DND-41 (cell line): ENCODE measurements at regions not wholly inside any gene's neighbourhood (a gene's known extent, or its start where the extent isn't known, plus 50 kb on each side); places are given as distances from the start of the nearest gene placed in this dataset.

ENCODE experiments used
- ATAC-seq: fragments of 200-7000 bp; cut with Tn5 transposase; 3 replicates; pipeline ENCODE4 v1.9.1; 2021; ENCODE audit warnings: low read depth; ENCODE audit not compliant: insufficient read depth
- DNase-seq: peaks from one replicate; pipeline ENCODE4 v3.0.0-alpha.2; 2020
- H2AFZ ChIP-seq: 2 replicates; pipeline ENCODE4 v1.6.0; 2012; ENCODE audit warnings: low read depth, low read length
- H3K27ac ChIP-seq: 2 replicates; pipeline ENCODE4 v1.5.1; 2012; ENCODE audit warnings: low read length, inconsistent platforms
- H3K27me3 ChIP-seq: fragments of 200-600 bp; sonication (generic); 2 replicates; pipeline ENCODE4 v1.6.0; 2012; ENCODE audit warnings: low read length, mild to moderate bottlenecking, inconsistent platforms; ENCODE audit not compliant: insufficient read depth, poor library complexity
- H3K36me3 ChIP-seq: 2 replicates; pipeline ENCODE4 v1.5.1; 2012; ENCODE audit warnings: low read length, inconsistent platforms; ENCODE audit not compliant: insufficient read depth
- H3K4me1 ChIP-seq: 2 replicates; pipeline ENCODE4 v1.5.1; 2012; ENCODE audit warnings: mild to moderate bottlenecking, low read length; ENCODE audit not compliant: insufficient read depth
- H3K4me2 ChIP-seq: 2 replicates; pipeline ENCODE4 v1.6.0; 2012; ENCODE audit warnings: mild to moderate bottlenecking, moderate library complexity, low read length, inconsistent platforms; ENCODE audit not compliant: insufficient read depth
- H3K4me3 ChIP-seq, 2 experiments: fragments of 200-600 bp in 1 of 2; shearing (Covaris generic) in 1 of 2; 2 replicates each; pipeline ENCODE4 v1.5.1; 2012 to 2016; ENCODE audit warnings: inconsistent platforms in 2 of 2, low read length in 2 of 2, mild to moderate bottlenecking in 2 of 2, low read depth in 1 of 2, moderate library complexity in 1 of 2
- H3K79me2 ChIP-seq: 2 replicates; pipeline ENCODE4 v1.6.0; 2012; ENCODE audit warnings: low read length, inconsistent platforms; ENCODE audit not compliant: insufficient read depth
- H3K9ac ChIP-seq: 2 replicates; pipeline ENCODE4 v1.6.0; 2012; ENCODE audit warnings: low read depth, mild to moderate bottlenecking, inconsistent platforms, low read length, moderate library complexity
- H3K9me3 ChIP-seq: 2 replicates; pipeline ENCODE4 v1.5.1; 2012; ENCODE audit warnings: low read length, moderate library complexity, mild to moderate bottlenecking, inconsistent platforms; ENCODE audit not compliant: insufficient read depth, severe bottlenecking
- H4K20me1 ChIP-seq: 2 replicates; pipeline ENCODE4 v1.6.0; 2012; ENCODE audit warnings: low read length; ENCODE audit not compliant: insufficient read depth
- EZH2 ChIP-seq: IDR thresholded peaks from 3 replicates; pipeline ENCODE4 v1.6.1; 2012; ENCODE audit warnings: borderline replicate concordance, low read depth, mild to moderate bottlenecking, moderate library complexity, low read length, inconsistent platforms; ENCODE audit not compliant: severe bottlenecking
- TF ChIP-seq, protein P1 (sequence below): IDR thresholded peaks from 2 replicates; pipeline ENCODE4 v1.5.1; 2012; ENCODE audit warnings: borderline replicate concordance, low read length, moderate library complexity, mild to moderate bottlenecking; ENCODE audit not compliant: poor library complexity, severe bottlenecking; ENCODE audit errors: extremely low read depth

DNA sequence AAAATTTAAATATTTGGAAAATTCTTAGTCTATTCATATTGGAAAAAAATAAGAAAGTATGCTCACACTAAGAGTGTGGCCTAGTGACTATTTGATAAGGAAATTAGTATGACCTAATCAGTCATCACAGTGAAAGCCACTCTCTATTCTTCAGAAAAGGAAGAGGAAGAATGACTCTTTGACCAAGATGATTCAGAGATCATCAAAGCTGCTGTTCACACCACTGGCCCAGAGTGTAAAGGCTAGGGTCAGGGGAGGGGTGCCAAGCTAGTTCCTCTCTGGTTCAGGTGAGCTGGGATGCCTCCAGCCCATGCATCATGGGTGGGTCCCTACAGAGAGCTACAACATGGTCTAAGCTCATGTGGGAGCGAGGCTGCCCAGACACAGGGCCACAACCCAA is 396.9 kb upstream of the NDST3 start:
- no peaks in the 10 kb centered on the region for H3K79me2 ChIP-seq
- no peak for ATAC-seq
- H3K4me3 ChIP-seq = no peak overlapping the region
- no peak for TF ChIP-seq EZH2
- TF ChIP-seq, protein P1, sequence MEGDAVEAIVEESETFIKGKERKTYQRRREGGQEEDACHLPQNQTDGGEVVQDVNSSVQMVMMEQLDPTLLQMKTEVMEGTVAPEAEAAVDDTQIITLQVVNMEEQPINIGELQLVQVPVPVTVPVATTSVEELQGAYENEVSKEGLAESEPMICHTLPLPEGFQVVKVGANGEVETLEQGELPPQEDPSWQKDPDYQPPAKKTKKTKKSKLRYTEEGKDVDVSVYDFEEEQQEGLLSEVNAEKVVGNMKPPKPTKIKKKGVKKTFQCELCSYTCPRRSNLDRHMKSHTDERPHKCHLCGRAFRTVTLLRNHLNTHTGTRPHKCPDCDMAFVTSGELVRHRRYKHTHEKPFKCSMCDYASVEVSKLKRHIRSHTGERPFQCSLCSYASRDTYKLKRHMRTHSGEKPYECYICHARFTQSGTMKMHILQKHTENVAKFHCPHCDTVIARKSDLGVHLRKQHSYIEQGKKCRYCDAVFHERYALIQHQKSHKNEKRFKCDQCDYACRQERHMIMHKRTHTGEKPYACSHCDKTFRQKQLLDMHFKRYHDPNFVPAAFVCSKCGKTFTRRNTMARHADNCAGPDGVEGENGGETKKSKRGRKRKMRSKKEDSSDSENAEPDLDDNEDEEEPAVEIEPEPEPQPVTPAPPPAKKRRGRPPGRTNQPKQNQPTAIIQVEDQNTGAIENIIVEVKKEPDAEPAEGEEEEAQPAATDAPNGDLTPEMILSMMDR = no peak
- no peak overlapping the region; the same call in 1 of the 2 replicates for H2AFZ ChIP-seq
- H3K9me3 ChIP-seq = no peaks in the 10 kb centered on the region
- H3K27me3 ChIP-seq = no peaks in the 10 kb centered on the region
- H3K4me1 ChIP-seq = no peaks in the 10 kb centered on the region
- DNase-seq = no peak
- no peaks in the 10 kb centered on the region for H4K20me1 ChIP-seq
- H3K27ac ChIP-seq = no peak overlapping the region
- H3K36me3 ChIP-seq = no peaks in the 10 kb centered on the region
- no peak overlapping the region for H3K9ac ChIP-seq
- H3K4me2 ChIP-seq = no peak overlapping the region

DNA sequence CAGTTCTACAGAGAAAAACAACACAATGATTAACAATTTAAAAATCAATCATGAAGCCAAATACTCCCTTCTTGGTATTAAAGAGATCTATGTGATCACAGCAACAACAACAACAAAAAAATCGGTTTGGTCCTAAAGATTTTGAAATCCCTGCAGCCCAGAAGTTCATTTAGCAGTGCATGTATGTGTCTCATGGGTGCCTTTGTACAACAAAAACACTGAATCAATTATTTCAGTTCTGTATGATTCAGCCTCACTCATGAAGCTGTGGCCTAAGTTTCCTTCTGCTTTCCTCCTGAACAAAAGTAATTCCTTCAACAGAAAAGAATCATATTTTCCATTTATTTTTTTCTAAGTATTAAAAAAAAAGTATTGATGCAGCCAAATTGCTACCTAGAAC is 393.4 kb upstream of the NDST3 start:
- no peak for DNase-seq
- Histone ChIP-seq H3K27ac (no peak overlapping the region), H3K9me3 (no peaks in the 10 kb centered on the region), H3K4me1 (no peaks in the 10 kb centered on the region), H3K4me2 (no peak overlapping the region), H2AFZ (no peak overlapping the region), H4K20me1 (no peaks in the 10 kb centered on the region), H3K4me3 (no peak overlapping the region), H3K79me2 (no peaks in the 10 kb centered on the region), H3K27me3 (no peaks in the 10 kb centered on the region), H3K36me3 (no peaks in the 10 kb centered on the region), H3K9ac (no peak overlapping the region)
- ATAC-seq = no peak
- TF ChIP-seq, protein P1 = no peak
- no peak for TF ChIP-seq EZH2

DNA sequence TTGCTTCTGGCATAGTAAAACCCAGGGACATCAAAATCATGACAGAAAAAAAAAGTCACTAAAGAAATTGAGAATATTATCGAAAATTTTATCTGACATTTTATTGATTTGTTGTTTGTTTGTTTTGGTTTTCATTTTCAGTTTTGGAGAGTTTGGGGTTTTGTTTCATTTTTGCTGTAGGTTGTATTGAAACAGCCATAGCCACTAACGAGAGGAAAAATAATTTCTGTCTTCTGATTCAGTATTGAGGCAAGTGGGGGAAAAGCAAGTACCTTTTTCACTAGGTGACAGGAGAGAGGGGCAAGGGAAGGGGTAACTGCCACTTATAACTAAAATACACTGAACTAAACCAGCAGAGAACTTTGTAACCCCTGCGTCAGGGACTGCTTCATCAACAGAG is 392.8 kb upstream of the NDST3 start:
- Histone ChIP-seq H2AFZ (no peak overlapping the region), H4K20me1 (no peaks in the 10 kb centered on the region), H3K27me3 (no peaks in the 10 kb centered on the region), H3K79me2 (no peaks in the 10 kb centered on the region), H3K4me1 (no peaks in the 10 kb centered on the region), H3K27ac (no peak overlapping the region), H3K4me2 (no peak overlapping the region), H3K36me3 (no peaks in the 10 kb centered on the region), H3K9me3 (no peaks in the 10 kb centered on the region), H3K9ac (no peak overlapping the region), H3K4me3 (no peak overlapping the region)
- no peak for TF ChIP-seq EZH2
- TF ChIP-seq, protein P1 = no peak
- ATAC-seq (no peak), DNase-seq (no peak)

DNA sequence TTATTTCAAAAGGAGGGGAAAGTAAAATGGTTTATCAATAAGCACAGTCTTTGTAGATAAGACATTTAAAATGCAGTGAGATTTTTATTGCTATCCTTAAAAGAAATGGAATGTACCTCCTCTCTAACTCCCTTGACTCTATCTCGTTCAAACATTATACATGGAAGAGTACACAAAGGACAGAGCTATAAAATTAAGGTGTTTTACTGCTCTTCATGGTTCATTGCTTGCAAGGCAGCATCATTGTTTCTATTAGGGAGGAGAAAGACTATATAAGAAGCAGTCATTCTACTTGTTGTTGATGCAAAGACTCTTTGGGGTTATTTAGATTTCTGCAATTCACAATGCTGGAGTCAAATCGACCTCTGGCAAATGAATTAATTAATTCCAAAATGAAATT is 380.2 kb upstream of the NDST3 start:
- ATAC-seq (no peak), DNase-seq (no peak)
- H3K4me1 ChIP-seq = 0 out of 2 replicates have a peak, but pooled peaks cover 2% of the 10 kb centered on the region
- H3K36me3 ChIP-seq = no peaks in the 10 kb centered on the region
- H4K20me1 ChIP-seq = no peaks in the 10 kb centered on the region
- H3K27me3 ChIP-seq = no peaks in the 10 kb centered on the region
- H3K9me3 ChIP-seq = no peaks in the 10 kb centered on the region
- no peaks in the 10 kb centered on the region for H3K79me2 ChIP-seq
- TF ChIP-seq, protein P1 = no peak
- TF ChIP-seq EZH2 = no peak
- H3K27ac ChIP-seq = no peak overlapping the region
- no peak overlapping the region for H3K4me3 ChIP-seq
- no peak overlapping the region for H2AFZ ChIP-seq
- no peak overlapping the region for H3K4me2 ChIP-seq
- no peak overlapping the region for H3K9ac ChIP-seq
